Rectal smooth muscle tissue (tissue), 1 donor: ENCODE measurements at regions not wholly inside any gene's neighbourhood (a gene's known extent, or its start where the extent isn't known, plus 50 kb on each side); places are given as distances from the start of the nearest gene placed in this dataset.
"Not testable (repeated sequence)": the region's sequence is repeated elsewhere in the genome, so short reads cannot be mapped to it uniquely, and the experiment has no call there.

Source experiments
- H3K27ac ChIP-seq: one replicate; pipeline ENCODE4 v1.7.0; 2013; ENCODE audit warnings: low read depth, low read length, inconsistent platforms
- H3K27me3 ChIP-seq: one replicate; pipeline ENCODE4 v1.7.0; 2013; ENCODE audit warnings: low read length; ENCODE audit not compliant: control insufficient read depth, insufficient read depth
- H3K36me3 ChIP-seq: one replicate; pipeline ENCODE4 v1.7.0; 2013; ENCODE audit warnings: low read length; ENCODE audit not compliant: control insufficient read depth, insufficient read depth
- H3K4me1 ChIP-seq: one replicate; pipeline ENCODE4 v1.7.0; 2013; ENCODE audit warnings: low read length; ENCODE audit not compliant: control insufficient read depth, insufficient read depth
- H3K4me3 ChIP-seq: one replicate; pipeline ENCODE4 v1.7.0; 2013; ENCODE audit warnings: low read length
- H3K9ac ChIP-seq: one replicate; pipeline ENCODE4 v1.7.0; 2013; ENCODE audit warnings: low read length

DNA sequence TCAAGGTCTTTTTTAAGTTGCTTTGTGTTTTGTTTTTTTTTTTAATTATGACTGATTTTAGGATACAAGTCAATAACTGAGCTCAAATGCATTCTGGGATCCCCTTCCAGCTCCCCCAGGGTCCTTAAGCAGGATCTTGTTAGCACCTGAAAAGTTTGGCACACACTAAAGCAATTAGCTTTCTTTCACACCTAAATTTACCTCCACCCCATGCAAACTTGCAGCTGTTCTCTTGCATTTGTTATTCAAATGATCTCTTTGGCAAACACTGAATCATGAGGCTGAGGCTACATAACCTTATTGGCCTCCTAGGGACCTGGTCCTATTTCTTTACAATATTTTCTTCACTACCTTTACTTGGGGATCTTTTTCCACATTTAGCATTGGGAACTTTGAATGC, 2026.1 kb upstream of the CELF4 start:
- Histone ChIP-seq H3K27ac (no peak overlapping the region), H3K27me3 (no peaks in the 10 kb centered on the region), H3K4me3 (no peak overlapping the region), H3K4me1 (no peaks in the 10 kb centered on the region), H3K36me3 (no peaks in the 10 kb centered on the region), H3K9ac (no peak overlapping the region)

DNA sequence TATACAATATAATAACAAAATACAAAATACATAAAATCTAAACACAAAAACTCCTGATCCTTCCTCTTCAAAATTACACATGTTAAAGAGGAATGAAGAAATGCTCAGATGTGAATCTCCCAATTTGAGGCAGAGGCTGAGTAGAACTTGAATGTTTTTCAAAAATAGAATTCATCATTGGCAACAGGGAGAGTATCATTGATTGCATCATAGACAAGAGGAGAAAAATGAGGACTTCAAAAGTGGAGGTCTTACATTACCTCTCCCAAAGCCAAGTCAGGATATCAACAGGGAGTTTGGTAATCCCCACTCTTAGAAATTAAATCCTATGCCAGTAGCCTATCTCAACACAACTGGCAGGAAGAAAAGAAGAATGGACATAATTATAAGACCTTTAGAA, 2023.9 kb upstream of the CELF4 start:
- Histone ChIP-seq H3K4me3 (no peak overlapping the region), H3K9ac (no peak overlapping the region), H3K36me3 (no peaks in the 10 kb centered on the region), H3K27me3 (no peaks in the 10 kb centered on the region), H3K27ac (no peak overlapping the region), H3K4me1 (no peaks in the 10 kb centered on the region)

DNA sequence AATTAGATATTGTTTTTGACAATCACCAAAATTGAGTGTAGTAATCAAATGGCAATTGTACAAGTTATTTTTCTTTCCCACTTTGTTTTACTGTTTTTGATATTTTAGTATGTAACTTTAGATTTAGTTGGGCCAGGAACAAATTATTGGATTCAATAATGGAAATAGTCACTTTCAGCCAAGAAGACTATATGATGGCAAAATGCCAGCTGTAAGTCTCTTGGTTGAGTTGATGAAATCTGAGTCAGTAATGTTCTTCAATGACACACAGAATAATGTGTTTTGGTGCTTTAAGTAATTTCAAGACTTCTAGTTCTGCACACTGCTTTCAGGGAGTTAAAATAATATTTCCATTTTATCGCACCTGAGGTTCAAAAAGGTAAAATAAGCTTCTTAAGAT, 2022.0 kb upstream of the CELF4 start:
- Histone ChIP-seq H3K4me1 (no peaks in the 10 kb centered on the region), H3K27ac (no peak overlapping the region), H3K36me3 (no peaks in the 10 kb centered on the region), H3K9ac (no peak overlapping the region), H3K4me3 (no peak overlapping the region), H3K27me3 (no peaks in the 10 kb centered on the region)

DNA sequence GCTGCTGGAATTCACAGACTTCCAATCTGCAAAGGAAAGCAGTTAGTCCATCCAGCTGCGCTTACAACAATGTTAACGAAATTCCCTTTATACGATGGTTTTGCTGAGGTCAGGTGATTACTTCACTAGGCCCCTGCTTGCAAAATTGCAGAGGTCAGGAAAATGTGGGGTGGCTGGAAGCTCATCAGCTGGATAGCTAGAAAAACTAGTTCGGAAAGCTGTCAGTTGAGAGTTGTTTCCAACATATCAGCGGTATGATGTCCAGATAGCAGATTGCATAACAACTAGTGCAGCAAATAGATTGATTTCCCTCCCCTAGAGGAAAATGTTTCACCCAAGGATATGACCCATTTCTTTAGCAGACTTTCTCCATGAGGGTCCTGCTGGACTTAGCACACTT, 2021.1 kb upstream of the CELF4 start:
- H3K4me3 ChIP-seq = no peak overlapping the region
- H3K27me3 ChIP-seq = no peaks in the 10 kb centered on the region
- H3K4me1 ChIP-seq = no peaks in the 10 kb centered on the region
- no peaks in the 10 kb centered on the region for H3K36me3 ChIP-seq
- H3K27ac ChIP-seq = no peak overlapping the region
- no peak overlapping the region for H3K9ac ChIP-seq

DNA sequence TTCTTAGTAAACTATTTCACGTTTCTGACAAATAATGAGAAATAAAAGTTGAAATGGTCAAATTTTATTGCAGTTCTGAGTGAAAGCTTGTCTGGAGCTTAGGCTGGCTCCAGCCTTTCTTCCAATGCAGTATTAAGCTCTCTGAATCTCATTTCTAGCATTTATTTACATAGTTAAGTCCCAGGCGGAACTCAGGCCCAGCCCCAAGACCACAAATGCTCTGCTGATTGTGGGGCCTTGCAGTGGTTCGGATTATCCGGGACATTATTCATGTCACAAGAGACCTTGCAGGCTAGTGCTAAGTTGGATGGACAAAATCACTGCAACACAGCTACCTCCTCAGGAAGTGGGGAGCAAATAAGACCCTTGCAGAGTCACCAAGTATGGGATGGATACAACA, 2009.3 kb upstream of the CELF4 start:
- Histone ChIP-seq H3K4me3 (no peak overlapping the region), H3K27me3 (no peaks in the 10 kb centered on the region), H3K9ac (no peak overlapping the region), H3K4me1 (no peaks in the 10 kb centered on the region), H3K36me3 (no peaks in the 10 kb centered on the region), H3K27ac (no peak overlapping the region)

DNA sequence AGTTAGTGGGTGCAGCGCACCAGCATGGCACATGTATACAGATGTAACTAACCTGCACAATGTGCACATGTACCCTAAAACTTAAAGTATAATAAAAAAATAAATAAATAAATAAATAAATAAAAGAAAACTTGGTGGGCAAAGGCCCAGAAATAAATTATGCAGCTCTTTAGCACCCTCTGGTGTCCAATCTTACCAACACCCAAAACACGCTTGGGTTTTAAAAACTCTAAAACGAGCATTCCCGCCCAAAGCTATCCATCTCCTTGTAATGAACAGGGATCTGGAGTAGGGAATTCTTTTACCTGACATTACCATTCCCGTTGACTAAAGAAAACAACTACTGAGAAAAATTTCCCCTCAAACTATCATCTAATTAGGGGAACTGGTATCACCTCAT, 2005.9 kb upstream of the CELF4 start:
- H3K36me3 ChIP-seq = no peaks in the 10 kb centered on the region
- H3K4me1 ChIP-seq = no peaks in the 10 kb centered on the region
- no peaks in the 10 kb centered on the region for H3K27me3 ChIP-seq
- no peak overlapping the region for H3K9ac ChIP-seq
- H3K4me3 ChIP-seq = no peak overlapping the region
- no peak overlapping the region for H3K27ac ChIP-seq

DNA sequence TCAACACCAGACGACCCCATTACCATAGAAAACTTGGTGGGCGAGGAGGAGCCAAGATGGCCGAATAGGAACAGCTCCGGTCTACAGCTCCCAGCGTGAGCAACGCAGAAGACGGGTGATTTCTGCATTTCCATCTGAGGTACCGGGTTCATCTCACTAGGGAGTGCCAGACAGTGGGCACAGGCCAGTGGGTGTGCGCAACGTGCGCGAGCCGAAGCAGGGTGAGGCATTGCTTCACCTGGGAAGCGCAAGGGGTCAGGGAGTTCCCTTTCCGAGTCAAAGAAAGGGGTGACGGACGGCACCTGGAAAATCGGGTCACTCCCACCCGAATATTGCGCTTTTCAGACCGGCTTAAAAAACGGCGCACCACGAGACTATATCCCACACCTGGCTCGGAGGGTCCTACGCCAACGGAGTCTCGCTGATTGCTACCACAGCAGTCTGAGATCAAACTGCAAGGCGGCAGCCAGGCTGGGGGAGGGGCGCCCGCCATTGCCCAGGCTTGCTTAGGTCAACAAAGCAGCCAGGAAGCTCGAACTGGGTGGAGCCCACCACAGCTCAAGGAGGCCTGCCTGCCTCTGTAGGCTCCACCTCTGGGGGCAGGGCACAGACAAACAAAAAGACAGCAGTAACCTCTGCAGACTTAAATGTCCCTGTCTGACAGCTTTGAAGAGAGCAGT, 2000.1 kb upstream of the CELF4 start:
- not testable (repeated sequence) for H3K4me1 ChIP-seq, H3K27me3 ChIP-seq, H3K36me3 ChIP-seq, H3K4me3 ChIP-seq, H3K9ac ChIP-seq, H3K27ac ChIP-seq

DNA sequence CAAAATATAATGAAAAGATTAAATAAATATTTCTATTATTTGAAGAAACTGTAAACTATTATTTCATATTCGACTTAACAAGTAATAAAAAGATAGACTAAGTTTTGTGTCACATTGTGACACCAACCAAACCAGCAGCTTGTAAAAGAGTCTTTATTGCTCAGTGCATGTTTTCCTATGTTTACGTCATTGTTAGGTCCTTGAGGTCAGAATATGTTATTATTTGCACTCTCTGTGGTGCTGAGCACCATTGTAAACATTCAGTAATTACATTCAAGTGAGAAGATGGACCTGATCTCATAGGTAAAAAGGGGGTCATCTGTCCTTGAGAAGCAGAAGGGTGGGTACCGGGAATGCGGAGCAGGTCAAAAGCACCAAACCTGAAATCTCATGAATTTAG, 1999.1 kb upstream of the CELF4 start:
- Histone ChIP-seq H3K36me3 (no peaks in the 10 kb centered on the region), H3K27me3 (no peaks in the 10 kb centered on the region), H3K4me3 (no peak overlapping the region), H3K4me1 (no peaks in the 10 kb centered on the region), H3K9ac (no peak overlapping the region), H3K27ac (no peak overlapping the region)

DNA sequence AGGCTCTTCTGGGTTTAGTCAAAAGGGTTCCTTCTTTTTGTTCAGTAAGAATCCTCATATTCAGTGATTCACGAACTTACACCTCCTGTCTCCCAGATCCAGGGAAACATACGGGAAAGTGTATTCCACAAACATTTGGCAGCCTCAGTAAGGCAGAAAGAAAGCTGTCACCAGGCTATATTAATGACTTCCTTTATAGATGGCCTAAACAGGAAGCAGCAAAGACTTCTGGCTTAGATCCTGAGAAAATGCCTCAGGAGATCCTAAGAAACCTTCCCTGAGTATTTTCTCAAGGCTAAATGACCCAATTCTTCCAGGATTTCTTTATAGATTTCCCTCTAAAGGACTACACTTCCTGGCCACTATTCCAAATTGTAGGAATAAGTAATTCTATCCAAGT, 1995.5 kb upstream of the CELF4 start:
- Histone ChIP-seq H3K27me3 (no peaks in the 10 kb centered on the region), H3K4me1 (no peaks in the 10 kb centered on the region), H3K9ac (no peak overlapping the region), H3K4me3 (no peak overlapping the region), H3K36me3 (no peaks in the 10 kb centered on the region), H3K27ac (no peak overlapping the region)

DNA sequence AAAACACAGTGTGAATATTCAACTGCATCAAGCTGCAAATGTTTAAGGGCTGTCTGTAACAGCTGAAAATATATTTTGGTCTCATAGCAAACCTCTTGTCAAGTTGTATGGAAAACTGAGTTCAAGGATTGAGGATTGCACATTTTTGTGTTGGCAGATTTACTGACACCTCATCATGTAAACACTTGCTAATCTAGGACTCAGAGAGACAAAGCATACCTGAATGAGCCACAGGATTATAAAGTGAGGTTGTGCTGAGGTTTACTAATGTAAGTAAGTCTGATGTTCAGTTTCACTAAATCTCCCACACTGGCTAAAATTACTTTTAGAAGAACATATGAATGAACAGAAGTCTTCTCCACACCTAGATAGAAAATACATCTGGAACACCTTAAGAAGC, 1993.1 kb upstream of the CELF4 start:
- Histone ChIP-seq H3K4me1 (no peaks in the 10 kb centered on the region), H3K4me3 (no peak overlapping the region), H3K36me3 (no peaks in the 10 kb centered on the region), H3K27me3 (no peaks in the 10 kb centered on the region), H3K27ac (no peak overlapping the region), H3K9ac (no peak overlapping the region)

DNA sequence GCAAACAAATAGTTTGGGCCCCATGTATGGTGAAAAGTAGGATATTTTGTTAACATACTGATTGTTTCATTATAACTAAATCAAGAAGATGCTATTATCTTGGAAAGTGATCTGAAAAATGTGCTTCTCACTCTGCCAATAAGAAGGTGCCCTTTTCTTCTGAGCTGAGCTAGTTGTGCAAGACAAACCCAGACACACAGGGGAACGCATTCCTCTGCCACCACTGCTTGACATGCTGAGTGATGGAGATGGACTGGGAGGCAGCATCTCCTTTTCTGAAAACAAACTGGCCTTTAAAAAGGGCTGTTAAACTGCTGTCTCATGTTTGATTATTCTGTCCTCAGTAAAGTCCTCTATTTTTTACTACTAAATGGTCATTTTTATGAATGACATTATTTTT, 1989.9 kb upstream of the CELF4 start:
- H3K27ac ChIP-seq = no peak overlapping the region
- no peak overlapping the region for H3K9ac ChIP-seq
- H3K4me1 ChIP-seq = no peaks in the 10 kb centered on the region
- no peak overlapping the region for H3K4me3 ChIP-seq
- no peaks in the 10 kb centered on the region for H3K36me3 ChIP-seq
- no peaks in the 10 kb centered on the region for H3K27me3 ChIP-seq

DNA sequence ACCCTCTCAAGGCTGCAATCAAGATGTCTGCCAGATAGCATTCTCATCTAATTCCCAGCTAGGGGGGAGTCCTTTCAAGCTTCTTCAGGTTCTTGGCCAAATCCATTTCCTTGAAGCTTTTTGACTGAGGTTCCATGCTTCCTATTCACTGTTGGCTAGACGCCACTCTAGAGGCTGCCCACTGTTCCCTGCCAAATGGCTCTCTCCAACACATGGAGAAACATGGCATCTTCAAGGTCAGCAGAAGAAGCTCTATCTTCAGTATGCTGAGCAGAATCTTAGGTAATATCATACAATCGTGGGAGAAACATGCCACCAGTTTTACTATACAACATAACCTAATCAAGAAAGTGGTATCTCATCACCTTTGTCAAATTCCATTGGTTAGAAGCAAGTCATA, 1985.1 kb upstream of the CELF4 start:
- H3K4me1 ChIP-seq = no peaks in the 10 kb centered on the region
- H3K4me3 ChIP-seq = no peak overlapping the region
- H3K9ac ChIP-seq = no peak overlapping the region
- no peaks in the 10 kb centered on the region for H3K36me3 ChIP-seq
- H3K27me3 ChIP-seq = no peaks in the 10 kb centered on the region
- no peak overlapping the region for H3K27ac ChIP-seq

DNA sequence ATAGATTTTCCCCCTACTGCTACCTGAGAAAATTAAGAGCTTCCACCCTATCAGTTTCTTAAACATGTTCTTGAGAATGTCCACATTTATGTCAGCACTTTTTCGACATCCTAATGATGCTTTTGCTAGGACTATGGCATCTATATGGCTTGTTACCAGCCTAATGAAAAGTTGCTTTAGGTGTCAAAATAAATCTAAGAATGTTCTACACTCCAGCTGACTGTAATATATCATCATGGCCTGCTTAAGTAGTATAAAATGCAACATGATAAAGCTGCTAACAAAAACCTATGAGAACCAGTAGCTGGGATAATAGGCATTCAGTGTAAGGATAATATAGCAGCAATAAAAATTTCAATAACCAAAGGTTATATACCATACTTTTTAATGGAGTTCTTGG, 1983.5 kb upstream of the CELF4 start:
- H3K36me3 ChIP-seq = no peaks in the 10 kb centered on the region
- H3K4me3 ChIP-seq = no peak overlapping the region
- H3K9ac ChIP-seq = no peak overlapping the region
- H3K27ac ChIP-seq = no peak overlapping the region
- no peaks in the 10 kb centered on the region for H3K27me3 ChIP-seq
- no peaks in the 10 kb centered on the region for H3K4me1 ChIP-seq
